Ascending aorta (tissue), 2 donors: ENCODE measurements at regions not wholly inside any gene's neighbourhood (a gene's known extent, or its start where the extent isn't known, plus 50 kb on each side); places are given as distances from the start of the nearest gene placed in this dataset.

Source experiments
- DNase-seq, 2 donors: peaks; one replicate each; pipeline ENCODE4 v3.0.0-alpha.2; 2019; ENCODE audit warnings: low spot score in 2 of 2
- H3K27ac ChIP-seq, 2 donors: fragments of 200-600 bp; sonication (generic); one replicate each; pipeline ENCODE4 v1.5.1; 2016 to 2017; ENCODE audit warnings: mild to moderate bottlenecking in 1 of 2
- H3K27me3 ChIP-seq: fragments of 200-600 bp; sonication (generic); one replicate; pipeline ENCODE4 v1.5.1; 2017
- H3K36me3 ChIP-seq, 2 donors: fragments of 200-600 bp; sonication (generic); one replicate each; pipeline ENCODE4 v1.5.1; 2016
- H3K4me1 ChIP-seq, 2 donors: fragments of 200-600 bp; sonication (generic); one replicate each; pipeline ENCODE4 v1.5.1; 2016 to 2017; ENCODE audit warnings: mild to moderate bottlenecking in 1 of 2
- H3K4me3 ChIP-seq, 2 donors: fragments of 200-600 bp; sonication (generic); one replicate each; pipeline ENCODE4 v1.5.1; 2016 to 2017; ENCODE audit warnings: mild to moderate bottlenecking in 1 of 2
- H3K9me3 ChIP-seq, 2 donors: fragments of 200-600 bp; sonication (generic); one replicate each; pipeline ENCODE4 v1.5.1; 2016
- intact Hi-C: fragments of 100-400 bp; cut with DNase I; formaldehyde crosslinking; loops from one replicate; pipeline ENCODE4 v1.15.1; 2023
- TF ChIP-seq, protein P1 (sequence below), 3 experiments: fragments of 200-600 bp in 2 of 3; fragments of 450-650 bp in 1 of 3; sonication (generic) in 2 of 3; IDR thresholded peaks; one replicate each; pipeline ENCODE4 v1.5.1; 2016 to 2019; ENCODE audit warnings: antibody characterized with exemption in 3 of 3, mild to moderate bottlenecking in 1 of 3, moderate library complexity in 1 of 3

GRCh38 chr13:63680704-63681103 lies 2265.1 kb upstream of the PCDH20 start:
- H3K27ac ChIP-seq: no peak overlapping the region
- intact Hi-C loops: no loop called here
- H3K36me3 ChIP-seq: no peaks in the 10 kb centered on the region
- no peak overlapping the region for H3K4me3 ChIP-seq
- no peaks in the 10 kb centered on the region for H3K27me3 ChIP-seq
- H3K4me1 ChIP-seq: no peaks in the 10 kb centered on the region
- no peak for DNase-seq
- TF ChIP-seq, protein P1, sequence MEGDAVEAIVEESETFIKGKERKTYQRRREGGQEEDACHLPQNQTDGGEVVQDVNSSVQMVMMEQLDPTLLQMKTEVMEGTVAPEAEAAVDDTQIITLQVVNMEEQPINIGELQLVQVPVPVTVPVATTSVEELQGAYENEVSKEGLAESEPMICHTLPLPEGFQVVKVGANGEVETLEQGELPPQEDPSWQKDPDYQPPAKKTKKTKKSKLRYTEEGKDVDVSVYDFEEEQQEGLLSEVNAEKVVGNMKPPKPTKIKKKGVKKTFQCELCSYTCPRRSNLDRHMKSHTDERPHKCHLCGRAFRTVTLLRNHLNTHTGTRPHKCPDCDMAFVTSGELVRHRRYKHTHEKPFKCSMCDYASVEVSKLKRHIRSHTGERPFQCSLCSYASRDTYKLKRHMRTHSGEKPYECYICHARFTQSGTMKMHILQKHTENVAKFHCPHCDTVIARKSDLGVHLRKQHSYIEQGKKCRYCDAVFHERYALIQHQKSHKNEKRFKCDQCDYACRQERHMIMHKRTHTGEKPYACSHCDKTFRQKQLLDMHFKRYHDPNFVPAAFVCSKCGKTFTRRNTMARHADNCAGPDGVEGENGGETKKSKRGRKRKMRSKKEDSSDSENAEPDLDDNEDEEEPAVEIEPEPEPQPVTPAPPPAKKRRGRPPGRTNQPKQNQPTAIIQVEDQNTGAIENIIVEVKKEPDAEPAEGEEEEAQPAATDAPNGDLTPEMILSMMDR (IDR thresholded peaks at IDR 0.05): no peak
- H3K9me3 ChIP-seq: no peaks in the 10 kb centered on the region

- intact Hi-C loops: no loop called here
- no peaks in the 10 kb centered on the region for H3K27me3 ChIP-seq
- no peaks in the 10 kb centered on the region for H3K4me1 ChIP-seq
- no peak overlapping the region for H3K27ac ChIP-seq
- TF ChIP-seq, protein P1 (IDR thresholded peaks at IDR 0.05): no peak
- H3K36me3 ChIP-seq: no peaks in the 10 kb centered on the region
- no peak for DNase-seq
- no peaks in the 10 kb centered on the region for H3K9me3 ChIP-seq
- H3K4me3 ChIP-seq: no peak overlapping the region
Observed at GRCh38 chr13:63671296-63671695, 2255.6 kb upstream of the PCDH20 start.

- Histone ChIP-seq H3K36me3 (no peaks in the 10 kb centered on the region), H3K4me3 (no peak overlapping the region), H3K4me1 (no peaks in the 10 kb centered on the region), H3K27ac (no peak overlapping the region), H3K27me3 (no peaks in the 10 kb centered on the region), H3K9me3 (no peaks in the 10 kb centered on the region)
- DNase-seq: no peak
- TF ChIP-seq, protein P1 (IDR thresholded peaks at IDR 0.05): no peak
- intact Hi-C loops: no loop called here
Observed at GRCh38 chr13:63651394-63651793, 2235.7 kb upstream of the PCDH20 start.

- H3K27me3 ChIP-seq: no peaks in the 10 kb centered on the region
- H3K9me3 ChIP-seq: no peaks in the 10 kb centered on the region
- TF ChIP-seq, protein P1 (IDR thresholded peaks at IDR 0.05): no peak
- intact Hi-C loops: no loop called here
- no peaks in the 10 kb centered on the region for H3K36me3 ChIP-seq
- no peaks in the 10 kb centered on the region for H3K4me1 ChIP-seq
- H3K4me3 ChIP-seq: no peak overlapping the region
- no peak overlapping the region for H3K27ac ChIP-seq
- no peak for DNase-seq
Observed at GRCh38 chr13:63643543-63643942, 2227.9 kb upstream of the PCDH20 start.

DNA sequence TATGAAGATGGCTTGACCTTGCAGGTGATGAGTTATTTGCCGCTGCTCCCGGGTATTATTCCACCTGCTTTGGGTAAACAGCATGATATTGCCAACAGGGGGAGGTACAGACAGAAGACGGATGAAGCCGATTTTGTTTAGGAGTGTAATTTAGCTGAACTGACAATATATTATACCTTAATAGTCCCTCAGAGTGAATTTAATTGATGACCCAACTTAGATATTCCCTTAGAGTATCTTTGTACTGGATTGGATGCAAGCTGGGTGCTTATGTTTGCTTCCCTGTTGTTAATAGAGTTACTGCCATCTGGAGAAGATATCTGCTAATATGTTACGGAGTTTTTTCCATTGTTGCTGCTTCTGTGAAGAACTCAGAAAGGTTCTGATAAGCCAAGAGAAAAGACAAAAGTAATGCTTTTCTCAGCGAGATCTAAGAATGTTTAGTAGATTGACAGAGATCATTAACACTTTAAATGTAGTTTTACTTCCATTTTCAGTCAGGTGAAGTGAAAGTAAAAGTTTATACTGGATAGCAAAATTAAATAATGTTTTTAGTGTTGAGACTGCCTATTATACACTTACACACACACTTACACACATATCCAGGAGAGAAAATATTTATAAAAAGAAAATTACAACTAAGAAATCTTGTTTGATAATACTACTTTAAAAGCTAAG lies 2220.8 kb upstream of the PCDH20 start:
- intact Hi-C loops: no loop called here
- DNase-seq: no peak
- H3K27ac ChIP-seq: no peak overlapping the region
- H3K36me3 ChIP-seq: no peaks in the 10 kb centered on the region
- H3K27me3 ChIP-seq: no peaks in the 10 kb centered on the region
- TF ChIP-seq, protein P1 (IDR thresholded peaks at IDR 0.05): no peak
- H3K4me3 ChIP-seq: no peak overlapping the region
- no peaks in the 10 kb centered on the region for H3K4me1 ChIP-seq
- no peaks in the 10 kb centered on the region for H3K9me3 ChIP-seq

GRCh38 chr13:63632321-63632720 lies 2216.7 kb upstream of the PCDH20 start:
- H3K4me1 ChIP-seq: no peaks in the 10 kb centered on the region
- no peaks in the 10 kb centered on the region for H3K27me3 ChIP-seq
- no peak overlapping the region for H3K27ac ChIP-seq
- H3K9me3 ChIP-seq: no peaks in the 10 kb centered on the region
- intact Hi-C loops: no loop called here
- H3K4me3 ChIP-seq: no peak overlapping the region
- TF ChIP-seq, protein P1 (IDR thresholded peaks at IDR 0.05): no peak
- DNase-seq: no peak
- H3K36me3 ChIP-seq: no peaks in the 10 kb centered on the region
